TTC549 (cell line): ENCODE measurements at regions not wholly inside any gene's neighbourhood (a gene's known extent, or its start where the extent isn't known, plus 50 kb on each side); places are given as distances from the start of the nearest gene placed in this dataset.

Experiments
- FAIRE-seq: peaks from 2 replicates; lab custom pipeline; 2012; peaks lifted over from hg19 to GRCh38; lab: Jason Lieb, UNC

- no peak for FAIRE-seq
Observed at GRCh38 chr2:6637330-6637729, 228.4 kb downstream of the CMPK2 start.

- no peak for FAIRE-seq
Observed at GRCh38 chr2:6639929-6640620, 225.6 kb downstream of the CMPK2 start.

- FAIRE-seq, result no peak
Observed at GRCh38 chr2:6640621-6641015, 225.1 kb downstream of the CMPK2 start.

GRCh38 chr2:6641956-6642355 lies 223.8 kb downstream of the CMPK2 start:
- FAIRE-seq, result no peak

DNA sequence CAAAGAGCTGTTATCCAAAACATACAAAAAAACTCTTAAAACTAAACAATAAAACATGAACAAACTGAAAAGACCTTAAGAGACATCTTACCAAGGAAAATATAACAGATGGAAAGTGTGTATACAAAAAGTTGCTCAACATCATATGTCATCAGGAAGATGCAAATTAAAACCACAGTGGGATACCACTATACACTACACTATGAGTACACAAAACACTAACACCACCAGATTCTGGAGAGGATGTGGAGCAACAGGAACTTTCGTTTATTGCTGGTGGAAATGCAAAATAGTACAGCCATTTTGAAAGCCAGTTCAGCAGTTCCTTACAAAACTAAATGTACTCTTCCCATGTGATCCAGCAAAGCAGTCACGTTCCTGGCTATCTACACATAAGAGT lies 221.4 kb downstream of the CMPK2 start:
- no peak for FAIRE-seq

DNA sequence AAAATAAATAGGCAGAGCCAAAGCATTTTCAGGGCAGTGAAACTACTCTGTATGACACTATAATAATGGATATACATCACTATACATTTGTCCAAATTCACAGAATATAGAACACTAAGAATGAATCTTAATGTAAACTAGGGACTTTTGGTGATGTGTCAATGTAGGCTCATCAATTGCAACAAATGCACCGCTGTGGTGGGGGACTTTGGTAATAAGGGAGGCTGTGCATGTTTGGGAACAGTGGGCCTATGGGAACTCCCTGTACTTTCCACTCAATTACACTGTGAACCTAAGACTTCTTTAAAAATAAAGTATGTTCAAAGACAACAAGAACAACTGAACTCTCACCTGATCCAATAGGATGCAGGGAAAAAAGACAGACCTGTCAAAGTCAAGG lies 220.7 kb downstream of the CMPK2 start:
- no peak for FAIRE-seq

- FAIRE-seq, result no peak
Observed at GRCh38 chr2:6645672-6646071, 220.0 kb downstream of the CMPK2 start.

DNA sequence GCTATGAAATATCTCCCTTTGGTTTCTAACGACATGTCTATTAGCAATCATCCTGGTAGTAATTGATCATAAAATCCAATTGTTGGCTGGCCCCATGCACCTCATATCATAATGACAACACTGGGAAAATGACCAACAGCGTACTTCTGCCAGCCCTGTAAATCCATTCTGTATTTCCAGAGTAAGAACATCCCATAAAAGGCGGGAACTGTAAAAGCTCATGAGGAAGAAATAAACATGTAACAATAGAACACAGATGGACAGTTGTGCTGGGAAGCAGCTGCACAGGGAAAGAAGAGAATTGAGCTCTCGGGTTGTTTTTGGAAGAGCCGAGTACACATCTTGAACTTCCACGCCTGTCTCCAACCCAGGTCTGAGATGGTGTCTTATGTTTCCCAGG lies 218.7 kb downstream of the CMPK2 start:
- no peak for FAIRE-seq

- FAIRE-seq, result no peak
Observed at GRCh38 chr2:6648596-6649247, 217.0 kb downstream of the CMPK2 start.

DNA sequence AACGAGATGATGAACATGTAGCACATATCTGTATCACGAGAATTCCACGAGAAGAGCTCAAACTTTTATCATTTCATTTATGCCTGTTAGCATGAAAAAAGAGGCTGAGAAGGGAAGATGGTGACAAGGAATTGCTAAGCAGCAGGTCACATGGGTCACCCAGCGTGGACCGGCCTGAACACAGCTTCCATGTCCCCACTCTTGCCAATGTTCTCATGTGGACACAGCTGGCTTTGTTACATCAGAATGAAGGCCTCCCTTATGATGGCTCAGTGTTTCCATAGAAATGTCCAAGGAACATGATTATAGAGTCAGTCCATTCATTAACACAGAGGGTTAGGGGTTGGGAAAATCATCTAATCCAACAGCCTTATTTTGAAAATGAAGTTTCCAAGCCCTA lies 215.4 kb downstream of the CMPK2 start:
- no peak for FAIRE-seq

DNA sequence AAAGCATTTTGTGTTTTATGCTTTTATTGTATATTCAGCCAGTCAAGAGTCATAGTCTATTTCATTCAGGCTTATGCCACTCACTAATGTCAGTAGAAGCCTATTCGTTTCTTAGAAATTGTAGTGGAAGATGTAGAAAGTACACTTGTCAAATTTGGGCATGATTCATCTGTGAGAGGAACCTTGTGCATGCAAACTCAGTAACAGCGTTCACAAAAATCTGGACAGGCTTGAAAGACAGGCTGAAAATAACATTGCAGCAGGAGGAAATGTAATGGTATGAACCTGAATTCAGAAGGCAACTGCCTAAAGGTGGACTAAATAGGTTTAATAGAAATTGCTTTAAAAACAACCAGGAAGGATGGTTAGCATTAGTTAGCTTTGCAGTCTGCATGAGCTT lies 213.5 kb downstream of the CMPK2 start:
- no peak for FAIRE-seq

- no peak for FAIRE-seq
Observed at GRCh38 chr2:6653281-6653750, 212.4 kb downstream of the CMPK2 start.

GRCh38 chr2:6654279-6654678 lies 211.4 kb downstream of the CMPK2 start:
- FAIRE-seq, result no peak

DNA sequence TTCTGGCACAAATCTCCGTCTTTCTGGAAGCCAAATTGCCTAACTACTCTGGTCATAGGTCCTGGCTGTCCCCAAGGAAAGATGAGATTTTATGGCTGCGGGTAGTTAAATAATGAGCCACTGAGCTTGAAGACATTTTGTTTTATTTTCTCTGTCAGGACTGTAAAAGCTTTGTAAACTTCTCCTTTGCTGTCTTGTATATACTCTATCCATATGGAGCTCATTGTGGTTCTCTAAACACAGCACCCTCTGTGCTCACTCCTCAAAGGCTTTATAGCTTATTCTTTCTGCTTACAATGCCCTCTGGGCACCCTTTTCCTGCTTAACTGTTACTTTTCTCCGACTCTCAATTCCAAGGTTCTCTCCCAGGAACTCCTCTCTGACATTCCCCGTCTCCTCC lies 209.1 kb downstream of the CMPK2 start:
- FAIRE-seq, result no peak

DNA sequence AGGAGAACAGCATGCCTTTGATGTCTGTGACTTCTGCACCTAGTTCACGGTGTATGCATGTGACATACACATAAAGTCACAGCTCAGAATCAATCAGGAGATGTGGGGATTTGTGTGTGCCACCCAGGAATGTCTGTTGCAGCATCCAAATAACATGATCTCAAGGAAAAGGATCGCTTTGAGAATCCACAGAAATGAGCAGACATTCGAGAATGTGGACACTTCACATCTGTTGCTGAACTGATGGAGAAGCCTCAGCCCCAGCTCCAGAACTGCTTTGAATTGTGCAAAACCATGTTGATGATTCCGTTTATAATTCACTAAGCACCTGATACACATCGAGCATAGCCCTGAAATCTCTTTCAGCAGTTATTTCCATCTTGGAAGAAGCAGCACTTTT lies 208.6 kb downstream of the CMPK2 start:
- no peak for FAIRE-seq

DNA sequence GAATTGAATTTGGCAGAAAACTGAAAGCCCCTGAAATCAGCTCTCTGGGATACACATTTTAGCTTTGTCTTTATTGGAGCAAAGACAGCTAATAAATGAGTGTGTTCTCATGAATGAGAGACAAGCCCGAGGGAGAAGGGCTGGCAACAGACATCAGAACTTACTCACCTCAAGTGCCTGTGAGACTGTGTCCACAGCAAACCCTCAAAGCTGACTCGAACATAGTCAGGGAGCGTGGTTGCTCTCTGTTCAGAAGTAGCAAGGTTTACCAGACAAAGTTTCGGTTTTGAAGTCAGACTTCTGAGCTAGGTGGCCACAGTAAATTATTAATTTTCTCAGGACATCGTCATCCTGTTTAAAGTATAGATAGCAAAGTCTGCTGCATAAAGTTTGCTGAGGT lies 207.9 kb downstream of the CMPK2 start:
- FAIRE-seq, result no peak

GRCh38 chr2:6664332-6665061 lies 201.2 kb downstream of the CMPK2 start:
- no peak for FAIRE-seq

GRCh38 chr2:6665093-6666045 lies 200.3 kb downstream of the CMPK2 start:
- no peak for FAIRE-seq

DNA sequence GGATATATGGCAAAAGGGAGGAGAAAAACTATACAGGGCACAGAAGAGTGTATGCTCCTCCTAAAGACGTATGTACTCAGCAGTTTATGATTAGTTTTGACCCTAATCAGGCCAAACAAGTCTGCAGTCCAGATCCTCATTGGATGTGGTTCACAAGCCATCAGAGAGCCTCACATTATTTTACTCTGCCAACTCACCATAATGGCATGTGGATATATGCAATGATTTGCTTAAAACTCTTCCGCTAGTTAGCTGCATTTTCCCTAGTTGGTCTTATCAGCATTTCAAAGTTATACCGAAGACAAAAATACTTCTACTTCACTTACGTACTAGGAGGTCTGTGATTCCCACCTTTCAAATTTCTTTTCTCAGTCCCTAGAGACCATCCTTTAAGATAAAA lies 198.4 kb downstream of the CMPK2 start:
- FAIRE-seq, result no peak

DNA sequence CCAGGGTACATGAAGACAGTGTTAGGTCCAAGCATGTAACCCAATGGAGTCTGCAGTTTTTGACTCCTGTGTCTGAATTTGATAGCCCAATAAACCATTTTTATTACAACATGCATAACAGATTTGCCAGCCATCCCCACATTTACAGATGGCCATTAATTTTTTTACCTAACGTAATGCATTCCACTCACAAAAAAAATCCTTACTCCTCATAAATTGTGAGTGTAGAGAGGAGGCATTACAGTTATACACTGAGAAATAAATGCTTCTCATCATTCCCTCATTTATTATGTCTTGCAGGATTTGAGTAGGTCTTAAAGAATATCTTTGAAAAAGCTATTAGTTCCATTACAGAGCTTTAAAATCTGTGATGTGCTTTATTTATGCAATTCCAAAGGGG lies 193.8 kb downstream of the CMPK2 start:
- FAIRE-seq, result no peak

DNA sequence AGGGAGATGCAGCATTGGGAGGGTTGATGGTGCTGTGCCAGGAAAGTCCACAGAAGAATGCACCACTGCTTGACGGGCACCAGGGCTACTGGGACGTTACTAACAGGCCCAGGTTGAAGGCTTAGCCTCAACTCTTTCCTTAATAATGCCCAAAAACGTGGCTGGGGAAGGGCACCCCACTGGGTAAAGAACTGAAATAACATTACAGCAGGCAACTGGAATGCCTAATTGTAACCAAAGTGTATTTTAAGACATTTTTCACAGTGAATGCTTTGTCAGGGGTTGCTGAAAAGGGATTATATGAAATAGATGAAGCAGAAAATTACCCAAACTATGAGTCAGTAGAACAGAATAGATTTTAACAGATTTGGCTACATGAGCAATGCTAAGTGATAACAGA lies 191.3 kb downstream of the CMPK2 start:
- FAIRE-seq, result no peak

DNA sequence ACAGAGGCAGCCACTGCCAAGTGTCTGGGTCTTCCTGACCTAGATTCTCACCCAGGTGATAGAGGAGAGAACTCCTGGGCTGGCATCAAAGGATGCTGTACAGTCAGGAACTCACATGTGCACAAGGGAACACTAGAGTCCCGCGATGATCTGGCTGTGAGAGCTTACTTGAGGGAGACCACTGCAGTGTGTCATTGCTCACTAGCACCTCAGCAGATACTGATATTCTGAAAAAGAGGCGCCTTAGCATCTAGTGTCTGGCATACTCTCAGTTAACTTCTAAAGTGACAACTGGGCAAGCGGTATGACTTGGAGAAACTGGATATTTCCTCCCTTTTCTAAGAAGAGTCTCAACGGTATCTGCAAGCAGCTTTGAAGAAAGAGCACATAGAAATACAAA lies 189.9 kb downstream of the CMPK2 start:
- FAIRE-seq, result no peak
